ENCODE measurements at regions not wholly inside any gene's neighbourhood (a gene's known extent, or its start where the extent isn't known, plus 50 kb on each side); places are given as distances from the start of the nearest gene placed in this dataset.

GRCh38 chr13:34647379-34648150 is 294.5 kb upstream of the NBEA start:
- TF ChIP-seq, protein P1, sequence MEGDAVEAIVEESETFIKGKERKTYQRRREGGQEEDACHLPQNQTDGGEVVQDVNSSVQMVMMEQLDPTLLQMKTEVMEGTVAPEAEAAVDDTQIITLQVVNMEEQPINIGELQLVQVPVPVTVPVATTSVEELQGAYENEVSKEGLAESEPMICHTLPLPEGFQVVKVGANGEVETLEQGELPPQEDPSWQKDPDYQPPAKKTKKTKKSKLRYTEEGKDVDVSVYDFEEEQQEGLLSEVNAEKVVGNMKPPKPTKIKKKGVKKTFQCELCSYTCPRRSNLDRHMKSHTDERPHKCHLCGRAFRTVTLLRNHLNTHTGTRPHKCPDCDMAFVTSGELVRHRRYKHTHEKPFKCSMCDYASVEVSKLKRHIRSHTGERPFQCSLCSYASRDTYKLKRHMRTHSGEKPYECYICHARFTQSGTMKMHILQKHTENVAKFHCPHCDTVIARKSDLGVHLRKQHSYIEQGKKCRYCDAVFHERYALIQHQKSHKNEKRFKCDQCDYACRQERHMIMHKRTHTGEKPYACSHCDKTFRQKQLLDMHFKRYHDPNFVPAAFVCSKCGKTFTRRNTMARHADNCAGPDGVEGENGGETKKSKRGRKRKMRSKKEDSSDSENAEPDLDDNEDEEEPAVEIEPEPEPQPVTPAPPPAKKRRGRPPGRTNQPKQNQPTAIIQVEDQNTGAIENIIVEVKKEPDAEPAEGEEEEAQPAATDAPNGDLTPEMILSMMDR (IDR thresholded peaks at IDR 0.05): no peak
- TF ChIP-seq POLR2A (IDR thresholded peaks at IDR 0.05) (no peak), POLR2AphosphoS5 (IDR thresholded peaks at IDR 0.05) (no peak), EP300 (IDR thresholded peaks at IDR 0.05) (no peak)

Measured in gastroesophageal sphincter (tissue), 3 donors.